GM21367 (cell line): ENCODE measurements at regions not wholly inside any gene's neighbourhood (a gene's known extent, or its start where the extent isn't known, plus 50 kb on each side); places are given as distances from the start of the nearest gene placed in this dataset.

ENCODE experiments used
- ATAC-seq: cut with Tn5 transposase; IDR thresholded peaks from one replicate; pipeline ENCODE4 v1.9.1; 2021; ENCODE audit not compliant: unreplicated experiment

- no peak for ATAC-seq
Observed at GRCh38 chr20:59403261-59403961, 103.0 kb downstream of the EDN3 start.

DNA sequence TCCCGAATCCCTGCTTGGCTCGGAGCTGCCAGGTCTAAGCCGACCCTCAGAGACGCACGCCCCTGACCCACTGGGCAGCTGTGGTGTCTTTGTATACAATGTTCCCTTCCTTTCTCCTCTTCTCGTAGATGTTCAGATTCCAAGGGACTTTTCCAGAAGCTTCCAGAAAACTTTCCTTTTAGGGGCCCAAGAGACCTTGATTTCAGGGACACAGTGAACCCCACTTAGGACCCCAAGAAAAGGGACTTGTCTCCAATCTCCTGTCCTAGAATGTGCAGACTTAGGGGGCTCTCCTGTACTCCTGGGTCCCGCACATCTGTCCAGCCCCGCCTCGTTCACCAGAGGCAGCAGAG is 103.5 kb downstream of the EDN3 start:
- ATAC-seq: no peak

DNA sequence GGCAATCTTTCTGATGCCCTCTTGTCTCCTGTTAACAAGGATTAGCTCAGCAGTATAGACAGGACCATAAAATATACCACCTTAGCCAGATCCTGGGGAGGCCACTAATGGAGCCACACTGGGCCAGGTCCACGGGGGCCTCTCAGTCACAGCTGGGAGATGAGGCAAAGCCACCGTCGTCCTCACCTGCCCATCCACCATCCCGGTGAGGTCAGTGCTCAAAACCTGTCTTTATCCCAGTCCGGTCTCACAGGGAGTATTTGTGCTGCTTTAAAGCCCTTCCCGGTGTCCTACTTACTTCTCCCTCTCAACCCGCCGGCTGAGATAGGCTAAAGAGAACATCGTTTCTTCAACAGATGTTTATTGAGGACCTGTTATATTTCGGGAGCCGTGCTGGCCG is 104.3 kb downstream of the EDN3 start:
- no peak for ATAC-seq

DNA sequence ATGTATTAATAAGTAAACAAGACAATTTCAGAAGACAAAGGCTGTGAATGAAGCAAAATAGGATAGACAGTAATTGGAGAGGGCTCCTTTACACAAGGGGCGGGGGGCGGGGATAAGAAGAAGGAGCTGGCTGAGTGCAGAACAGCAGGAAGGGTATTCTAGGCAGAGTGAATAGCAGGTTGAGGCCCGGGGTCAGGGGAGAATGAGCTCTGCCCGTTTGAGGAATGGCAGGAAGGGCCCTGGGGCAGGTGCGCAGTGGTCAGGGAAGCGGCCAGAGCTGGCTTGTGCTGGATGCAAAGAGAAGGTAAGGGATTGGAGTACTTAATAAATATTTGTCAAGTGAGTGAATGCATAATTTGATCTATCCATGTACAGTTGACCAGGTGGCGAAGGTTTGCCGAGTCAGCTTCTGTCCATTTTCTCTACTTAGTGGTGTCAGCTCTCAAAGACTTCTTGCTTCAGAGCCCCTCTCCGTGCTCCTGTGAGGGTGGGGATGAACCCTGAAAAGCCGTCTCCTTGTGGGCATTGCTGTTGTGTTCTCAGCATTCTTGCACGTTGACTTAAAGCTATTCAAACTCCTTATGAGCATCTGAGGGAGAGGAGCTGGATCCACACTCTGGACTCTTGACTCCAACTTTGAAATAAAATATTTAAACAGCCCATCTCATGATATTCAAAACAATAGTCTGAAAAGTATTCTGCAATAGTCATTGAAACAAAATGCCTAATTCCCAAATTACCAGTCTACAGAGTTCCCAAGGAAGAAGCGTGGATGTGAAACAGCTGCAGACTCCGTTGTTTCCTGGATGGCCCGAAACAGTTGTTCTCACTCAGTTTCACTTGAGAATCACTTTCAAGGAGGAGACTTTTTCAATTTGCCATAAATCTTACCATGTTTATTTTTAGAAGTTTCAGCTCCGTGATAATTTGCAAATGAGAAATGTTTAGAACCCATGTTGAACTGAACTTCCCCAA is 105.1 kb downstream of the EDN3 start:
- ATAC-seq: no peak

DNA sequence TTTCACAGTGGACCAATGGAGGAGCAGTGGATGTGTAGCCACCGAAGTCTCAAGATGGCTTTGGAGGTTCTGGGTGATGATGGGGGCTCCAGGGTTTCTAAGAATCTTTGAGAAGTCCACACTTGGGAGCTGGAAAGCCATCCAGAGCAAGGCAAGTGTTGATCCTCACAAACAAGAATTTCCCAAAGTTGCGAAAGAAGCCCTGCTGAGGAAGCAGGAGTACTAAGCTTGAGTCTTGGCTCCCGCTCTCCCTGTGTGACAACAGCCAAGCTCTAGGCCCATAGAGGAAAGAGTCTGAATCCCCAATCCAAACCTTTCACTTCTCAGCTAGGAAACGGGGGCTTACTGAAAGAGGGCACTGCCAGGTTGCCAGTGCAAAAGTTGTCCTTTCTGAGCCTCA is 106.0 kb downstream of the EDN3 start:
- ATAC-seq: no peak

DNA sequence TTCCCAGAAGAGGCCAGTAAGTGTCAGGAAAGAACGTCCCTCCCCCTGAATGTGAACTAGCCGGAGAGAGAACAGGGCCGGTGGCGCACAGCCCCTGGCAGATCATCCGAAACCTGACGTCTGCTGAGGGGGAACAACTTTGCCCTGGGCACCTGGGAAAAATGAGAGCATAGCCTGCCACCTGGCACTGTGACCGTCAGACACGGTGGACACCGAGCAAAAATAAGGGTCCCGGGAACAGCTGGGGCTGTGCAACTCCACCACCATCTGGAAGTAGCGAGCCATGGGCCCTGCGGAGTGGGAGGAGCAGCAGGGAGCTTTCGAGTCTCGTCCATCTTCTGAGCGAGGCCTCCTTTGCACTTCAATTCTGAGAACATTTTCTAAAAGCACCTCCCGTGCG is 110.8 kb downstream of the EDN3 start:
- no peak for ATAC-seq

- no peak for ATAC-seq
Observed at GRCh38 chr20:59411589-59411988, 111.2 kb downstream of the EDN3 start.

DNA sequence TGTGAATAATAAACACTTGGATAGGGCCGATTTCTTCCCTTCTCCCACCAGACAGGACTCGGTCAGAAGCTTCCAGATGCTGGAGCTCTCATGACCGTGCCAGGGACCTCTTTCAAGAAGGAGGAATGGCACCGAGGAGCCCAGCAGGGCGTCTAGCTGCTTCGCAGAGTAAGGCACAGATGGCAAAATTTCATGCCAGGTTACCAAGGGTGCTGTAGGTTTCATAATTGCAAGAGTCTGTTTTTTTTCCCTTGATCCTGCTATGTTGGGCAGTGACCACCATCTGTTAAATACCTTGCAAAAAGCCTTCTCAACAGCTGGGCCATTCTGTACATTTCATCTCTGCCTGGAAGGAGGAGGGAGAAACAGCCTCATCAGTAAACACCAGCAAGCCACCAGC is 111.8 kb downstream of the EDN3 start:
- ATAC-seq: no peak

GRCh38 chr20:59412875-59413284 is 112.5 kb downstream of the EDN3 start:
- no peak for ATAC-seq

DNA sequence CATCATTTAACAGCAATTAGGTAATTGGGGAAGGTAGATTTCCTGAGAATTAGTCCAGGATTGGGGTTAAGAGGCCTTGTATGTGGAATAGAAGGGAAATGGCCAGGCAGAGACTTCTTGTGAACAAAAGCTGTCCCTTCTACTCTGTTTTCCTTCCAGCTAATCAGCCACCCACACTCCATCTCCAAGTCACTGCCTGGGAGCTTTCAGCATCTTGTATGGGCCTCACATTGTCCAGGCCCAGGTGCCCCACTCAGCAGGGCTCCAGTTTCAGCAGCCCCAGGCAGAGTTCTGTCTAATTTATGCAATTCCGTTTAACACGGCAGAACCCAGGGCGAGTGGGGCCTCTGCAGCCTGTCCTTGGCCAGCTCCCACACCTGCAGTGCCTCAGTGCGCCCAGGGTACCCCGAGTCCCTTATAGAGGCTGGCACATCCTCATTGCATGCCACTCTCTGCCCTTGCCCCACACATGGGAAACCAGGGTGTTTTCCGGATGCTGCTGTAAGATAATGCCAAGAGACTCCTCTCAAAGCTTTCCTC is 113.0 kb downstream of the EDN3 start:
- ATAC-seq: no peak

DNA sequence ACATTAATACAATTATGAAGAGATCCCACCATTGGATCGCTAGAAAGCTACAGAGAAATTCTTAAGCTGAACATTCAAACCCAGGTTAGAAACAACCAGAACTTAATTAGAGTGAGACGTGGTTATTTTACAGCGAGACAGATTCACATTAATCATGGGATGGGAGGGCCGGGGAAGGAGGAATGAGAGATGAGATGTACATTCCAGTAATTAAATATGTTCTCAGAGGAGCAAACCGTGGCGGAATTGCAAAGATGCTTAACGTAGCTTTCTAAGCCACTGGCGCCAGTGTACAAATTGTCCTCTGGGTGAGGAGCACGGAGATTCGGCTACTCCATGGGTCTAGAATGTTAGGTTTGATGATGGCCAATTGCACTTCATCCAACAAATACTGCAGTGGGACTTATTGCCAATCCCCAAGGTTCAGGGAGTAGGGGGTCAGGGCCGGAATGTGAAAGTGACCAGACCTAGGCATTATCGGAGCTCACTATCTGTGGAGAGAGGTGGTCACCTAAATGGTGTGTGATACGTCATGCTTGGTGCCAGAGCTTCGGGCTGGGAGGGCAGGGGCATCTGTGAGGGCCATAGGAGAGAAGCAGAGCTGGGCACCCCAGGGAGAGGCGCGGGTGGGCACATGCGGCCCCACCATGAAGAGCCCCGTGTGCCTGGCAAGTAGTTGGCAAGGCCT is 114.7 kb downstream of the EDN3 start:
- no peak for ATAC-seq

DNA sequence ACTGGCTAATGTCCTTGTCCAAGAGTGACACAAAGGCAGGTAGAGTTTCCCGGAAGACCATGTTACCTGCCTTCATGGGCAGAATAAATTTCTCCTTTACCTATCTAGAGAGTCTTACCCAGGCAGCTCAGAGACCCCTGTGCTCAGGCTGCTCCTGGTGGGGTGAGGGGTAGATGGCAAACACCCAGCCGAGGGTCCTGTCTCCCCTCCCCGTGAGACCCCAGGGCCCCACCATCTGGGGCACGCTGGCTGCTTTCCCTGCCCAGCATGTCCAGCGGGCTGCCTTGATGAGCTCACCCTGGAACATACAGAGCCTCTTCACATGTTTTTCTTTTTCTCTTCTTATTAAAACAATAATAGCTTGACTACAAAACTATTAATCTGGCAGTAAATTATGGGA is 116.5 kb downstream of the EDN3 start:
- no peak for ATAC-seq

- no peak for ATAC-seq
Observed at GRCh38 chr20:59421089-59421488, 120.7 kb downstream of the EDN3 start.

DNA sequence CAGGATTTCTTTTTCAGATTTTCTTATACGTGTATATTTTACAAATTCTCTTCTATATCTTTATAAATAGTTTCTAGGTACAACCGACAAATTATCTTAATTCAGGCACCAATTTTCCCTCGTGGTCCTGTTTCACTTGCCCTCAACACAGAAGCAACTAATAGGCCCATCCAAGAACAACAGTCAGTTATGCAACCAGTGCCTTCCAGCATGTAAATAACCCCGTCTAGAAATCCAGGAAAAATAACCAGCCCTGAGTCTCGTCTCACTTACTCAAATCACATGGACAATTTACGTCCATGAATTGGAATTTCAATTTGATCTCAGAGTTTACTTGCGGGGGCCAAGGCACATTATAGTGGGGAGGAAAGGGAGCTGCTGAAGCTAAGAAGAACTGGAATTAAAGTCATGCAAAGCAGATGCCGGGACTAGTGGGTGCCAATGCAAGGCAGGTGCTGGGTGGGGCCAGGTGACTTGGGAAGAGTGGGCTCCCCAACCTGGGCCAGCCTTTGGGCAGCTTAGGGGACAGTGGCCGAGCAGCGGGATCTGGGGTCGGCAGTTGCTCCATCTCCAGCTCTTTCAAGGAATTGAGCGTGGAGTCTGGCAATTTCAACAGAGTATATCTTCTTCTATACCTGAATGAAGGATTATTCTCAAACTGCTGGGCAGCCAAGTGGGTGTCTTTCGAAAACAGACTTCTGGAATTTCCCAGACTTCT is 121.7 kb downstream of the EDN3 start:
- ATAC-seq: no peak

GRCh38 chr20:59422872-59423544 is 122.6 kb downstream of the EDN3 start:
- ATAC-seq: no peak

GRCh38 chr20:59424976-59425375 is 124.6 kb downstream of the EDN3 start:
- no peak for ATAC-seq

DNA sequence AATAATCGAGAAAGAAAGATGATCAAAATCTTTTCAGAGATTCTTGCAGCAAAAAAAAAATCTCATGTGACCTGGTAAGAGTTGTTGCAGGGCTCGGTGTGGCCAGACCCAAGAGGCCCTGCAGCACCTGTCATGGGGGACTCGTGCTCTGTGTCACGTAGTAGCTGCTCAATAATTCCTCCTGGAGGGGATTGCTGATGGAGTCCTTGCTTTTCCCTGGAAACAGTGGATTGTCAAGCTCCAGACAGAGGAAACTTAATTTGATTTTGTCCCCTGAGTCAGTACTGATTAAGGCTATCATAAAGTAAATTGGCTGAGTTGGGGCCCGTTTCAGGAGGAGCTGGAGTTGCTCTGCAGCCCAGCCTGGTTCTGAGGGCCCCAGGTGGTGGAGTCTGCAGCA is 125.2 kb downstream of the EDN3 start:
- ATAC-seq: no peak

DNA sequence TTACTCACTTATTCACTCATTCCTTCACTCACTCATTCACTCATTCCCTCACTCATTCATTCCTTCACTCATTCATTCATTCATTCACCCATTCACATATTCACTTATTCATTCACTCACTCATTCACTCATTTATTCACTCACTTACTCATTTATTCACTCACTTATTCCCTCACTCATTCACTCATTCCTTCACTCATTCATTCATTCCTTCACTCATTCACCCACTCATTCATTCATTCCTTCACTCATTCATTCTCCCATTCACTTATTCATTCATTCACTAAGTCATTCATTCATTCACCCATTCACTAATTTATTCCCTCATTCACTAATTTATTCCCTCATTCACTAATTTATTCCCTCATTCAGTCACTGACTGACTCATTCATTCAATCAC is 127.6 kb downstream of the EDN3 start:
- no peak for ATAC-seq

GRCh38 chr20:59428441-59429205 is 128.2 kb downstream of the EDN3 start:
- ATAC-seq: no peak

GRCh38 chr20:59429396-59429795 is 129.0 kb downstream of the EDN3 start:
- ATAC-seq: no peak
